Mesothelial cell of epicardium (in vitro differentiated cells): ENCODE measurements at regions not wholly inside any gene's neighbourhood (a gene's known extent, or its start where the extent isn't known, plus 50 kb on each side); places are given as distances from the start of the nearest gene placed in this dataset.
A peak's percentile ranks its signal among the peaks of the same experiment; 100 is the strongest.

Experiments used
- DNase-seq, 2 experiments: peaks; one replicate each; pipeline ENCODE4 v3.0.0; 2021; ENCODE audit warnings: low spot score in 2 of 2; ENCODE audit not compliant: unreplicated experiment in 2 of 2
- H3K27ac Mint-ChIP-seq: 2 replicates; pipeline ENCODE4 v1.8.0; 2021; ENCODE audit warnings: mixed read lengths
- H3K27me3 Mint-ChIP-seq: 2 replicates; pipeline ENCODE4 v1.8.0; 2021; ENCODE audit warnings: low read depth, mixed read lengths
- H3K36me3 Mint-ChIP-seq: 2 replicates; pipeline ENCODE4 v1.8.0; 2021; ENCODE audit warnings: mixed read lengths
- H3K4me1 Mint-ChIP-seq: 2 replicates; pipeline ENCODE4 v1.8.0; 2021; ENCODE audit warnings: mixed read lengths
- H3K4me3 Mint-ChIP-seq: 2 replicates; pipeline ENCODE4 v1.8.0; 2021; ENCODE audit warnings: mild to moderate bottlenecking, moderate library complexity, mixed read lengths
- H3K9me3 Mint-ChIP-seq: 2 replicates; pipeline ENCODE4 v1.8.0; 2021; ENCODE audit warnings: mixed read lengths
- TF ChIP-seq, protein P1 (sequence below): fragments of 200-600 bp; sonication (generic); IDR thresholded peaks from one replicate; pipeline ENCODE4 v1.5.0; 2021; ENCODE audit warnings: antibody characterized with exemption; ENCODE audit not compliant: unreplicated experiment

DNA sequence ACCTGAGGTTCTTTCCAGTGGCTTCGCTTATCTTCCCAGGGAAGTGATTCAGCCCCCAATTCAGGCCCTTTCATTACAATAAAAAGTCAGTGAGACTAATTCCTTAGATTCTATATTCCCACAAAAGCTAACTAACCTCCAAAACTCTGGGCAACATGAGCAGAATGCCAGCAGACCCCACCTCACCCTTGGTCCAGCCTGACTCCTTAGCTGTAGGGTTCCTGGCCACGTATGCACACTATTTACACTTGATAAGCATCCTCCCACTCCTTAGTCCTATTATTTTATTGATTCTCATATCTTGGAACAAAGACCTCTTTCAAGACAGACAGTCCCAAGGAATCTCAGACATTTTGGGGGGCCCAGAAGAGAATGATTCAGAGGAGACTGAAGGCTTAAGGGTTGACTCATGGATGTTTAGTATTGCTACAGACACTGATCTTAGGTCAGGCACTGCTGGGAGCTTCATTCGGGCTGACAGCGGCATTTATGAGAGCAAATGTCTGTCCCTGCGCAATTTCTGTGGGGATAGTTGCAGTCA, 162.6 kb upstream of the GDF10 start:
- H3K27me3 Mint-ChIP-seq: peaks cover 12% of the 10 kb centered on the region
- H3K4me3 Mint-ChIP-seq: no peak overlapping the region
- no peaks in the 10 kb centered on the region for H3K9me3 Mint-ChIP-seq
- DNase-seq: no peak
- H3K27ac Mint-ChIP-seq: no peak overlapping the region
- peaks cover 10% of the 10 kb centered on the region for H3K4me1 Mint-ChIP-seq
- no peaks in the 10 kb centered on the region for H3K36me3 Mint-ChIP-seq
- TF ChIP-seq, protein P1, sequence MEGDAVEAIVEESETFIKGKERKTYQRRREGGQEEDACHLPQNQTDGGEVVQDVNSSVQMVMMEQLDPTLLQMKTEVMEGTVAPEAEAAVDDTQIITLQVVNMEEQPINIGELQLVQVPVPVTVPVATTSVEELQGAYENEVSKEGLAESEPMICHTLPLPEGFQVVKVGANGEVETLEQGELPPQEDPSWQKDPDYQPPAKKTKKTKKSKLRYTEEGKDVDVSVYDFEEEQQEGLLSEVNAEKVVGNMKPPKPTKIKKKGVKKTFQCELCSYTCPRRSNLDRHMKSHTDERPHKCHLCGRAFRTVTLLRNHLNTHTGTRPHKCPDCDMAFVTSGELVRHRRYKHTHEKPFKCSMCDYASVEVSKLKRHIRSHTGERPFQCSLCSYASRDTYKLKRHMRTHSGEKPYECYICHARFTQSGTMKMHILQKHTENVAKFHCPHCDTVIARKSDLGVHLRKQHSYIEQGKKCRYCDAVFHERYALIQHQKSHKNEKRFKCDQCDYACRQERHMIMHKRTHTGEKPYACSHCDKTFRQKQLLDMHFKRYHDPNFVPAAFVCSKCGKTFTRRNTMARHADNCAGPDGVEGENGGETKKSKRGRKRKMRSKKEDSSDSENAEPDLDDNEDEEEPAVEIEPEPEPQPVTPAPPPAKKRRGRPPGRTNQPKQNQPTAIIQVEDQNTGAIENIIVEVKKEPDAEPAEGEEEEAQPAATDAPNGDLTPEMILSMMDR: no peak

DNA sequence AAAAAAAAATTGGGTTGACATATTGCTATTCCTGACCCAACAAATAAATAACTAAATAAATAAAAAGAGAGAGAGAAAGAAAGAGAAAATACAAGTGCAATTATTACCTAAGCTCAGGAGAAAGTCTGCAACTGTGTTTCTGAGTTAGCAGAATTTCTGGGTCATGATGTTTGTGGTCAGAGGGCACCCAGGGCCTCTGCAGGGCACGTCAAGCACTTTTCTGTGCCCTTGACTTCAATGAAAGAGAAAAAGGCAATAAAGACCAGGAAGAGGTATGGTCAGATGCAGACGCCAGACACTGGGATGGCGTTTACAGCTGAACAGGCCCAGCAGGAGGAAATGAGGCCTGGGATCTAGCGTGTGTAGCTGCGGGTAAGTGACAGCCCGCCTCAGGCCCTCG, 160.9 kb upstream of the GDF10 start:
- Mint-ChIP-seq H3K36me3 (no peaks in the 10 kb centered on the region), H3K9me3 (no peaks in the 10 kb centered on the region), H3K4me3 (no peak overlapping the region), H3K4me1 (peaks cover 10% of the 10 kb centered on the region), H3K27ac (no peak overlapping the region), H3K27me3 (peaks cover 14% of the 10 kb centered on the region)
- no peak for DNase-seq
- TF ChIP-seq, protein P1: no peak

DNA sequence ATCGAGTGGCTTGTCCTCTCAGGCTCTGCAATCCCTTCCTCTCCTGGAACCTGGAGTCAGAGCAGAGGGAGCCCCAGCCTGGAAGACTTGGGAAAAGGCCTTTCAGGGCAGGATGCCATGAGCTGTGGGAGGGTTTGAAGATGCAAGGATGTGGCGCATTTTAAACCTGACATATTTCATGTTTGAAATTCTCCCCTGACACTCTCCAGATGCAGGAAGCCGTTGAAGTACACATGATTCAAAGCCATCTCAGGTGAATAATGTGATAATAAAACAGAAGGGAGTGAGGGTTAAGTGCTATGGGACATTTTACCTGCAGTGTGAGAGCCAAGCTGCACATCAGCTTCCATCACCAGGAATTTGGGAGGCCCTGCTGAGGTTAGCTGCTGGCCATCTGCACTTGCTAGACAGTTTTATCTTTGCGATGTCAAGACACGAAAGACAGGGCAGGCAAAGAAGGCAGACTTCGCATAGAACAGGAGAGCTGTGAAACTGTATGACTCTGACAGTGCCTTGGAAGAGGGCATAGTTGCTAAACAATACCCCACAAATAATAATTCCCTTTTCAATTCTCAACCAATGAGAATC, 159.1 kb upstream of the GDF10 start:
- Mint-ChIP-seq H3K27me3 (peaks cover 14% of the 10 kb centered on the region), H3K27ac (peak overlapping the region; percentile 54), H3K9me3 (no peaks in the 10 kb centered on the region), H3K4me1 (peaks cover 10% of the 10 kb centered on the region), H3K4me3 (no peak overlapping the region), H3K36me3 (no peaks in the 10 kb centered on the region)
- TF ChIP-seq, protein P1: no peak
- DNase-seq: no peak

DNA sequence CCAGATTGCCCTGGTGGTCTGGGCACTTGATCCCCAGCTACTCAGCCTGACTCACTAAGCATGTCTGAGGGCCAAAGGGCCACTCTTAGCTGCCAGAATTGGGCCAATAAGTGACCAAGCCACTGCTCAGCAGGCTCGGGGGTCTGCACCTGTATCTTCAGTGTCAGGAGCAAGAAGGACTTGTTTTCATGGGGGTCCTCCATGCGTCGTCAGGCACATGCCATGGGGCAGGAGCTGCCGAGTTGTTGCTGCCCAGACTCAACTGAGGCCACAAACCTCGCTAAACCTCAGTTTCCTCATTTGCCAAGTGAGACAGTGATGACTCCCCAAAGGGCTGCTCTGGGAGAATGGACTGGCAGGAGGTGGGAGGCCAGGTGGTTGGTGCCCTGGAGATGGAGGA, 158.6 kb upstream of the GDF10 start:
- TF ChIP-seq, protein P1: no peak
- no peak for DNase-seq
- no peaks in the 10 kb centered on the region for H3K9me3 Mint-ChIP-seq
- no peaks in the 10 kb centered on the region for H3K36me3 Mint-ChIP-seq
- peaks cover 10% of the 10 kb centered on the region for H3K4me1 Mint-ChIP-seq
- H3K27ac Mint-ChIP-seq: no peak overlapping the region
- H3K4me3 Mint-ChIP-seq: no peak overlapping the region
- peaks cover 14% of the 10 kb centered on the region for H3K27me3 Mint-ChIP-seq

DNA sequence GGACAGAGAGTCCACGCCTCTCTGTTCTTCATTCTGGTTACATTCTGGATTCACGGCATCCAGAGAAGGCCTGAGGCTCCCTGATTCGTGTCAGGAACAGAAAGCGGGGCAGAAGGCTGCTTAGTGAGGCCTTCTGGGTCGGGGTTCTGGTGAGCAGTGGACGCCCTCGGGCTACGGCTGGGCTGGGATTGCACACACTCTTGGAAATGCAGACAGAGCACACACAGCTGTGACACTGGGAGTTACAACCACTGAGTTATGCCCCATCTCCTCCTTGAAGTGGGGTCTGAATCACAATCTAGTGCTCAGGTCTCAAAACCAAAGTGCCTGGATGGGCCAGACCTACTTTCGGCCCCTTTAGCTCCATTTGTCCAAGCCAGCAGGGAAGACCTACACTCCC, 156.9 kb upstream of the GDF10 start:
- Mint-ChIP-seq H3K9me3 (no peaks in the 10 kb centered on the region), H3K4me1 (peaks cover 10% of the 10 kb centered on the region), H3K4me3 (no peak overlapping the region), H3K27ac (no peak overlapping the region), H3K27me3 (peaks cover 12% of the 10 kb centered on the region), H3K36me3 (no peaks in the 10 kb centered on the region)
- TF ChIP-seq, protein P1: no peak
- DNase-seq: no peak
